ENCODE measurements at regions not wholly inside any gene's neighbourhood (a gene's known extent, or its start where the extent isn't known, plus 50 kb on each side); places are given as distances from the start of the nearest gene placed in this dataset.

DNA sequence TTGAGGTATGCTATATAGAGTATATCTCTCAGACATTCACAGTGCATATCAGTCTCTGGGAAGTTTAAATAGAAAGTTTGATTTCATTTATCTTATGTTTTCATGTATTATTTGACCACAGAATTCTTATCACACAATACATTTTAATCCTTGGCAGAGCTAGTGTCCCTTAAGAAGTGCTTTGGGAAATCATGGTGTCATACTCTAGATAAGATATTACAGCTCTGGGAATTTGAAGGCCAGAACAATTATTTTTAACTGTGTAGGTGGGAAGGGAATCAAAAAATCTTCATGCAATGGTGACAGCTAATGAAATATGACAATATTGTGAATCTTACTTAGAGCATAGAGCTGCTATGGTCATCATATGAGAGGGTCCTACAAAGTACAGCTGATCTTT, 451.3 kb upstream of the FAM98A start:
- no peak for TF ChIP-seq POLR2A (IDR thresholded peaks at IDR 0.05)
- TF ChIP-seq, protein P1, sequence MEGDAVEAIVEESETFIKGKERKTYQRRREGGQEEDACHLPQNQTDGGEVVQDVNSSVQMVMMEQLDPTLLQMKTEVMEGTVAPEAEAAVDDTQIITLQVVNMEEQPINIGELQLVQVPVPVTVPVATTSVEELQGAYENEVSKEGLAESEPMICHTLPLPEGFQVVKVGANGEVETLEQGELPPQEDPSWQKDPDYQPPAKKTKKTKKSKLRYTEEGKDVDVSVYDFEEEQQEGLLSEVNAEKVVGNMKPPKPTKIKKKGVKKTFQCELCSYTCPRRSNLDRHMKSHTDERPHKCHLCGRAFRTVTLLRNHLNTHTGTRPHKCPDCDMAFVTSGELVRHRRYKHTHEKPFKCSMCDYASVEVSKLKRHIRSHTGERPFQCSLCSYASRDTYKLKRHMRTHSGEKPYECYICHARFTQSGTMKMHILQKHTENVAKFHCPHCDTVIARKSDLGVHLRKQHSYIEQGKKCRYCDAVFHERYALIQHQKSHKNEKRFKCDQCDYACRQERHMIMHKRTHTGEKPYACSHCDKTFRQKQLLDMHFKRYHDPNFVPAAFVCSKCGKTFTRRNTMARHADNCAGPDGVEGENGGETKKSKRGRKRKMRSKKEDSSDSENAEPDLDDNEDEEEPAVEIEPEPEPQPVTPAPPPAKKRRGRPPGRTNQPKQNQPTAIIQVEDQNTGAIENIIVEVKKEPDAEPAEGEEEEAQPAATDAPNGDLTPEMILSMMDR (IDR thresholded peaks at IDR 0.05): no peak

Measured in right lobe of liver (tissue), 4 donors.